Left forelimb (tissue), 1 donor: ENCODE measurements at regions not wholly inside any gene's neighbourhood (a gene's known extent, or its start where the extent isn't known, plus 50 kb on each side); places are given as distances from the start of the nearest gene placed in this dataset.

Experiments used
- DNase-seq: peaks from one replicate; pipeline ENCODE4 v3.0.0-alpha.2; 2018; ENCODE audit warnings: low spot score

- no peak for DNase-seq
Observed at GRCh38 chr1:239322369-239322768, 64.0 kb upstream of the CHRM3 start.

- no peak for DNase-seq
Observed at GRCh38 chr1:239321877-239322276, 64.5 kb upstream of the CHRM3 start.

- DNase-seq: no peak
Observed at GRCh38 chr1:239317948-239318347, 68.4 kb upstream of the CHRM3 start.

- no peak for DNase-seq
Observed at GRCh38 chr1:239315631-239316217, 70.6 kb upstream of the CHRM3 start.

GRCh38 chr1:239311331-239311730, 75.0 kb upstream of the CHRM3 start:
- no peak for DNase-seq

GRCh38 chr1:239308701-239309333, 77.6 kb upstream of the CHRM3 start:
- no peak for DNase-seq

- no peak for DNase-seq
Observed at GRCh38 chr1:239307886-239308285, 78.5 kb upstream of the CHRM3 start.

GRCh38 chr1:239306426-239306825, 79.9 kb upstream of the CHRM3 start:
- no peak for DNase-seq

- DNase-seq: no peak
Observed at GRCh38 chr1:239303289-239303688, 83.1 kb upstream of the CHRM3 start.

- no peak for DNase-seq
Observed at GRCh38 chr1:239302696-239303095, 83.7 kb upstream of the CHRM3 start.

GRCh38 chr1:239301251-239301650, 85.1 kb upstream of the CHRM3 start:
- no peak for DNase-seq

GRCh38 chr1:239297910-239298309, 88.5 kb upstream of the CHRM3 start:
- DNase-seq: no peak

GRCh38 chr1:239293350-239294110, 92.8 kb upstream of the CHRM3 start:
- no peak for DNase-seq

GRCh38 chr1:239288820-239289554, 97.4 kb upstream of the CHRM3 start:
- no peak for DNase-seq

- no peak for DNase-seq
Observed at GRCh38 chr1:239287296-239287695, 99.1 kb upstream of the CHRM3 start.

- DNase-seq: no peak
Observed at GRCh38 chr1:239283216-239283615, 103.2 kb upstream of the CHRM3 start.

- no peak for DNase-seq
Observed at GRCh38 chr1:239282411-239282810, 104.0 kb upstream of the CHRM3 start.

- DNase-seq: no peak
Observed at GRCh38 chr1:239276051-239276450, 110.3 kb upstream of the CHRM3 start.

- no peak for DNase-seq
Observed at GRCh38 chr1:239274242-239274830, 112.0 kb upstream of the CHRM3 start.

GRCh38 chr1:239270509-239270908, 115.9 kb upstream of the CHRM3 start:
- no peak for DNase-seq

GRCh38 chr1:239269706-239270105, 116.7 kb upstream of the CHRM3 start:
- no peak for DNase-seq

- DNase-seq: no peak
Observed at GRCh38 chr1:239268941-239269340, 117.4 kb upstream of the CHRM3 start.
